ENCODE measurements at regions not wholly inside any gene's neighbourhood (a gene's known extent, or its start where the extent isn't known, plus 50 kb on each side); places are given as distances from the start of the nearest gene placed in this dataset.
"Not testable (repeated sequence)": the region's sequence is repeated elsewhere in the genome, so short reads cannot be mapped to it uniquely, and the experiment has no call there.

DNA sequence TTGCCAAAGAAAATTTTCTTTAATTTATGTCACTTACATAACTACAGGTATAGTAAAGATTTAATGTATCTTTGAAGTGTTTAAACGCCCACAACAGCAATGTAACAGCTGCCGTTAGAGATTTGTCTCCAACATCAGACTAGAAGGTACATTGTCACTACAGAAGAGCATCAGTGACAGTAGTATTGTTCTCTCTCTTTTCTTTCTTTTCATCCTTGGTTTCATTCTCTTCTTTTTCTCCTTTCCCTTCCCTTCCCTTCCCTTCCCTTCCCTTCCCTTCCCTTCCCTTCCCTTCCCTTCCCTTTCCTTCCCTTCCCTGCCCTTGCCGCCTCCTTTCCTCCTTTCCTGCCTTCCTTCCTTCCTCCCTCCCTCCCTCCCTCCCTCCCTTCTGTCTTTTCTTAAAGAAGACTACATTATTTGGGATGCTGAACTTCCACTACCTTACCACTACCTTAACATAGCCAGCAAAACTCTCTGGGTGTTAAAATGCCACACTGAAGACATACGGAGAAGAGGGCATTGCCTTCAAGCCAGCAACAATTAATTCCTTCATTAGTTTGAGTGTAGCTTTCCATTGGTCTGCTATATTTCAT lies 663.9 kb downstream of the DOK5 start:
- no peaks in the 10 kb centered on the region for H3K9me3 Mint-ChIP-seq
- H3K4me3 Mint-ChIP-seq, result no peak overlapping the region
- TF ChIP-seq, protein P1, sequence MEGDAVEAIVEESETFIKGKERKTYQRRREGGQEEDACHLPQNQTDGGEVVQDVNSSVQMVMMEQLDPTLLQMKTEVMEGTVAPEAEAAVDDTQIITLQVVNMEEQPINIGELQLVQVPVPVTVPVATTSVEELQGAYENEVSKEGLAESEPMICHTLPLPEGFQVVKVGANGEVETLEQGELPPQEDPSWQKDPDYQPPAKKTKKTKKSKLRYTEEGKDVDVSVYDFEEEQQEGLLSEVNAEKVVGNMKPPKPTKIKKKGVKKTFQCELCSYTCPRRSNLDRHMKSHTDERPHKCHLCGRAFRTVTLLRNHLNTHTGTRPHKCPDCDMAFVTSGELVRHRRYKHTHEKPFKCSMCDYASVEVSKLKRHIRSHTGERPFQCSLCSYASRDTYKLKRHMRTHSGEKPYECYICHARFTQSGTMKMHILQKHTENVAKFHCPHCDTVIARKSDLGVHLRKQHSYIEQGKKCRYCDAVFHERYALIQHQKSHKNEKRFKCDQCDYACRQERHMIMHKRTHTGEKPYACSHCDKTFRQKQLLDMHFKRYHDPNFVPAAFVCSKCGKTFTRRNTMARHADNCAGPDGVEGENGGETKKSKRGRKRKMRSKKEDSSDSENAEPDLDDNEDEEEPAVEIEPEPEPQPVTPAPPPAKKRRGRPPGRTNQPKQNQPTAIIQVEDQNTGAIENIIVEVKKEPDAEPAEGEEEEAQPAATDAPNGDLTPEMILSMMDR (IDR thresholded peaks at IDR 0.05; ENCODE audit: unreplicated experiment in 3 of 3), result no peak
- H3K4me1 Mint-ChIP-seq, result peaks cover 21% of the 10 kb centered on the region
- no peaks in the 10 kb centered on the region for H3K36me3 Mint-ChIP-seq (ENCODE audit: low read depth)
- H3K27me3 Mint-ChIP-seq (ENCODE audit: low read depth), result no peaks in the 10 kb centered on the region
- H3K27ac Mint-ChIP-seq, result no peak overlapping the region

DNA sequence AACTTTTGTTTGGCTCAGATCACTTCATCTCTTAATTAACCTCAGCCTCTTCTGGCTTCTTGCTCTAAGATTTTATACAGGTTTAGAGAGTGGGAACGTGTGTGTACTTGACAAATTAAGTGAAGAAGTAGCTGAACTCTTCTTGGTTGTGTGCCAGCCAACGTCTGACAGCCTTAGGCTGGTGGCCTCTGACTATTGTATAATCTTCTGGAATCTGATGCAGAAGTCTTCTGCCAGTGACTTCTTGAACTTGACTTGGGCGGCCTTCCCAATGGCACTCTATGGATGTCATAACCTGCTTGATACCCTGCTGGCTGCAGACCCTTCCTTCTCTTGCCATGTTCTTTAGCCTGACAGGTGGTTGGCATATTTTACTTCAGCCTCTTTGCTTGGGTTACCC lies 660.5 kb downstream of the DOK5 start:
- Mint-ChIP-seq H3K4me1 (peaks cover 18% of the 10 kb centered on the region), H3K27ac (no peak overlapping the region), H3K27me3 (ENCODE audit: low read depth) (no peaks in the 10 kb centered on the region), H3K4me3 (no peak overlapping the region), H3K9me3 (no peaks in the 10 kb centered on the region), H3K36me3 (ENCODE audit: low read depth) (no peaks in the 10 kb centered on the region)
- TF ChIP-seq, protein P1 (IDR thresholded peaks at IDR 0.05; ENCODE audit: unreplicated experiment in 3 of 3), result no peak

DNA sequence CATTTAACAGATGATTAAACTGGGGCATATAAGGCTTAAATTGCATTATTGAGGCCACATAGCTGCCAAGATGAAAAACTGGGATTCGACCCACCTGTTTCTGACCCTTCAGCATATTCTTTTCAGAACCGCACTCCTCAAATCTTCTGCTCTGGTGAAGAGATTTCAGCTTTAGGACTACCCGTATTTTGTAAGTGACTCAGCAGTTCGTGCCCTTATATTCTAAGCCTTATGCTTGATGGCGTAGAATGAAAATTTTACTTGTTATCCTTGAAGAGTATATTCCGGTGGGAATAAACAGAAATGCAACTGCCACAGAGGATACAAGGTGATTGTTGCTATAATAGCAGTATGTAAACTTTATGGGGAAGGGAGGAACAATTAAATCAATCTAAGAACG lies 657.1 kb downstream of the DOK5 start:
- Mint-ChIP-seq H3K27ac (no peak overlapping the region), H3K36me3 (ENCODE audit: low read depth) (no peaks in the 10 kb centered on the region), H3K4me3 (no peak overlapping the region), H3K9me3 (no peaks in the 10 kb centered on the region), H3K4me1 (peaks cover 9% of the 10 kb centered on the region), H3K27me3 (ENCODE audit: low read depth) (no peaks in the 10 kb centered on the region)
- TF ChIP-seq, protein P1 (IDR thresholded peaks at IDR 0.05; ENCODE audit: unreplicated experiment in 3 of 3), result no peak

DNA sequence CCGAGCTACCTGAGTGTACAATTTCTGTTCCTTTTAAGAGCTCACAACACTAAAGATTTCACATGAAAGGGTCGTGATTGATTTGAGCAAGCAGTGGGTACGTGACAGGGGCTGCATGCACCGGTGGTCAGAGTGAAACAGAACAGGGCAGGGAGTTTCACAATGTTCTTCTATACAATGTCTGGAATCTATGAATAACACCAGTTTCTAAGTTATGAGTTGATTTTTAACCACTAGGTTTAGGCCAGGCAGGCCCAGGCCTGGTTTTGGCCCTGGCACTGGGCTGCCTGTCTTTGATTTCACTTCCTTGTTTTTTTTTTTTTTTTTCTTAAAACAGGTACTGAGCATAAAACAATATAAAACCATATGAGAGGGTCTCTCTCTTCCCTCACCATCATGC lies 642.2 kb downstream of the DOK5 start:
- not testable (repeated sequence) for H3K9me3 Mint-ChIP-seq; H3K36me3 Mint-ChIP-seq (ENCODE audit: low read depth); H3K27me3 Mint-ChIP-seq (ENCODE audit: low read depth); H3K4me3 Mint-ChIP-seq; H3K27ac Mint-ChIP-seq; H3K4me1 Mint-ChIP-seq

DNA sequence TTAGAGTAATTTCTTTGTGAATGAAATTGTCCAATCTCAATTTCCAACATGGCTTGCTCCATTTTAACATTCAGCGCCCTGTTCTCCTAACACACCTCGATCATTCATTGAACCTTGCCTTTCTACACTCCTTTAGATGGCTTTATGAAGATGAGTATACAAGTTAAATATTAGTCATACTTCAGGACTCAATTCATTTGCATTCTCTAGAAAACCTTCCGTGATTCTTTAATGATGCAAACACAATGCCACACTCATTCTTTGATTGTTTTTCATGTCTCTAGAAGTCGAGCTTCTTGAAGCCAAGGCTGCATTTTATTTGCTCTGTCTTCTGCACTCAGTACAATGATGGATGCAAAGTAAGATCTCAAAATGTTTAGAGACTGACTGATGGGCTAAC lies 641.2 kb downstream of the DOK5 start:
- TF ChIP-seq, protein P1 (IDR thresholded peaks at IDR 0.05; ENCODE audit: unreplicated experiment in 3 of 3), result no peak
- Mint-ChIP-seq H3K27ac (no peak overlapping the region), H3K4me1 (no peaks in the 10 kb centered on the region), H3K4me3 (no peak overlapping the region), H3K27me3 (ENCODE audit: low read depth) (no peaks in the 10 kb centered on the region), H3K9me3 (no peaks in the 10 kb centered on the region), H3K36me3 (ENCODE audit: low read depth) (no peaks in the 10 kb centered on the region)

DNA sequence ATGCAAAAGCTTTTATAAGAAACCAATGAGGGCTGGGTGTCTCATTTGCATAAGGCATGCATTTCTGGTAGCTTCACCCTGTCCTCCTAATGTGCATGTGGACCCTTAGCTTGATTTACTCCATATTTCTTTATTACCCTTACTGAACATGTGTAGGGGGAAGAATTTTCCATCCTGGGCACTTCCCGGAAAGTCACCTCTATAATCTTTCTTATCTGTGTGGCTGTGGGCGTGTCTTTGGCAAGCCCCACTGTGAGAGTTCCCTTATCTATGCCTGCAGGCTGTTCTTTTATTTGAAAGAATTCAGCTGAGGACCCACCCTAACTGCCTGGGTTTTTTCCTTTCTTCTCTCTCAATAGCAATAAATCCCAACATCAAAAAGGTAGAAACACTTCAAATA lies 627.8 kb downstream of the DOK5 start:
- Mint-ChIP-seq H3K36me3 (ENCODE audit: low read depth) (no peaks in the 10 kb centered on the region), H3K4me3 (no peak overlapping the region), H3K27me3 (ENCODE audit: low read depth) (no peaks in the 10 kb centered on the region), H3K4me1 (no peaks in the 10 kb centered on the region), H3K27ac (no peak overlapping the region), H3K9me3 (no peaks in the 10 kb centered on the region)
- TF ChIP-seq, protein P1 (IDR thresholded peaks at IDR 0.05; ENCODE audit: unreplicated experiment in 3 of 3), result no peak
